GM10248 (cell line): ENCODE measurements at regions not wholly inside any gene's neighbourhood (a gene's known extent, or its start where the extent isn't known, plus 50 kb on each side); places are given as distances from the start of the nearest gene placed in this dataset.
A peak's percentile ranks its signal among the peaks of the same experiment; 100 is the strongest.

Experiments
- CTCF ChIA-PET: fragments of 300-600 bp; sonication (Branson Sonifier 250); formaldehyde crosslinking; extraction: SDS; loops from one replicate; lab custom pipeline; 2021; ENCODE audit warnings: antibody characterized with exemption; lab: Yijun Ruan, JAX
- POLR2A ChIA-PET: fragments of 350-650 bp; sonication (Branson Sonifier 250); formaldehyde crosslinking; extraction: SDS; loops from one replicate; lab custom pipeline; 2020; ENCODE audit warnings: antibody characterized with exemption; lab: Yijun Ruan, JAX
- DNase-seq: peaks from one replicate; pipeline ENCODE4 v3.0.0; 2012; ENCODE audit errors: extremely low spot score
- TF ChIP-seq, protein P1 (sequence below): IDR thresholded peaks from 2 replicates; pipeline ENCODE4 v1.5.1; 2012; ENCODE audit warnings: mild to moderate bottlenecking, low read depth; ENCODE audit errors: extremely low read depth, missing control alignments, control extremely low read depth

DNA sequence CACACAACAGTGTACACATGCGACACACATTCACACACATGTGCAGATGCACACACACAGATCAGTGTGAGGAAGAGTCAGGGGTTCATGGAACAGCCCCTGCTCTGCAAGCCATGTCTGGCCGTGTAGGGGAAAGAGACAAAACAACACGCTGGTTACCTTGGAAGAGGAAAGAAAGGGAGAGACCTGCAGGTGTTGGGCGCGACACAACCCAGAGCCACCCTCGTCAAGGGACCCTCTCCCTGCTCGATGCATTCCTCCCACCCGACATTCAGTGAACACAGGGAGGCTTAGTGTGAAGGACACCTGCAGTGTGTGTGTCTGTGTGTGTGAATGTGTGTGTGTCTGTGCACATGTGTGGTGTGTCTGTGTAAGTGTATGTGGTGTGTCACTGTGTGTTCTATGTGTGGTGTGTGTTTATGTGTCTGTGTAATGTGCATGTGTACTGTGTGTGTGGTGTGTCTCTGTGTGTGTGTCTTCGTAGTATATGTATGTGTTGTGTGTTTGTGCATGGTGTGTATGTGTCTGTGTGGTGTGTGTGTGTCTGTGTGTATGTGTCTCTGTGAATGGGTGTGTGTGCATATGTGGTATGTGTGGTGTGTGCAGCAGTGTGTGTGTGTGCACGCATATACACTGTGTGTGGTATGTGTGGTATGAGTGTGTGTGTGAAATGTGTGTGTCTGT lies 69.5 kb upstream of the PITRM1 start:
- ChIA-PET POLR2A (no interaction called here), CTCF (interaction anchor here (4.4 kb wide), 1 partner anchor 1417 kb away, joined by 33 read pairs; no protein-coding TSS in a partner anchor)
- TF ChIP-seq, protein P1, sequence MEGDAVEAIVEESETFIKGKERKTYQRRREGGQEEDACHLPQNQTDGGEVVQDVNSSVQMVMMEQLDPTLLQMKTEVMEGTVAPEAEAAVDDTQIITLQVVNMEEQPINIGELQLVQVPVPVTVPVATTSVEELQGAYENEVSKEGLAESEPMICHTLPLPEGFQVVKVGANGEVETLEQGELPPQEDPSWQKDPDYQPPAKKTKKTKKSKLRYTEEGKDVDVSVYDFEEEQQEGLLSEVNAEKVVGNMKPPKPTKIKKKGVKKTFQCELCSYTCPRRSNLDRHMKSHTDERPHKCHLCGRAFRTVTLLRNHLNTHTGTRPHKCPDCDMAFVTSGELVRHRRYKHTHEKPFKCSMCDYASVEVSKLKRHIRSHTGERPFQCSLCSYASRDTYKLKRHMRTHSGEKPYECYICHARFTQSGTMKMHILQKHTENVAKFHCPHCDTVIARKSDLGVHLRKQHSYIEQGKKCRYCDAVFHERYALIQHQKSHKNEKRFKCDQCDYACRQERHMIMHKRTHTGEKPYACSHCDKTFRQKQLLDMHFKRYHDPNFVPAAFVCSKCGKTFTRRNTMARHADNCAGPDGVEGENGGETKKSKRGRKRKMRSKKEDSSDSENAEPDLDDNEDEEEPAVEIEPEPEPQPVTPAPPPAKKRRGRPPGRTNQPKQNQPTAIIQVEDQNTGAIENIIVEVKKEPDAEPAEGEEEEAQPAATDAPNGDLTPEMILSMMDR, result no peak
- no peak for DNase-seq

DNA sequence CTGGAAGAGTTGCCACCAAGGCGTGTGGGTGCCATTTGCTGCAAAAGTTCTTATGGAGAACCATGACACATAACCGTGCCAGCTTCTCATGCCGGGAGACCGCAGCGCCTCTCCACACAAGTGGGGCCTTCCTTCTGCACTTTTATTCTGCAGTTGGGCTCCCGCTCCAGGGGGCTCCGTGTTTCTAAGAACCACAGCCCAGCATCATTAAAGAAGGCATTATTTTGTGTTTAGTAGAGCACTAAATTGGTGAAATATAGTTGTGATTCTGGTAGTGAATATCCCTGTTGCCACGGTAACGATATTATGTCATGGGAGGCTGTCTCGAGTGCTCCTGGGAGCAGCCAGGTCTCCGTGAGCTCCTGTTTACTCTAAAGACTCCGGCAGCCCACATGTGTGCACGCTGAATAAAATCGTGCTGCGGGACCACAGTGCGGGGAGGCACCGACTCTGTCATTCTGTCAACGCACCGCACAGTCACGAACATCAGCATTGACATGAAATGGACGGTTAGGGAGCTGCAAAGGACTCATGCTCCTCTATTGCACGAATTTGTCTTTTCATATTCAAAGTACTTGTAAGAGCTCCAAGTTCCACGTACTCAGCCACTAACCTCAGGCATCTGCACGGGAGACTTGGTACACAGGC lies 68.8 kb upstream of the PITRM1 start:
- TF ChIP-seq, protein P1, result no peak
- CTCF ChIA-PET, result interaction anchor here (4.4 kb wide), 1 partner anchor 1418 kb away, joined by 33 read pairs; no protein-coding TSS in a partner anchor
- no peak for DNase-seq
- POLR2A ChIA-PET, result no interaction called here

- TF ChIP-seq, protein P1, result no peak
- no peak for DNase-seq
- ChIA-PET CTCF (interaction anchor here (0.7 to 4.4 kb wide), 12 partner anchors 9 to 1542 kb away, joined by 3 to 33 read pairs (median 4); no protein-coding TSS in a partner anchor), POLR2A (no interaction called here)
These were observed 67.6 kb upstream of the PITRM1 start for GRCh38 chr10:3239920-3240894.

DNA sequence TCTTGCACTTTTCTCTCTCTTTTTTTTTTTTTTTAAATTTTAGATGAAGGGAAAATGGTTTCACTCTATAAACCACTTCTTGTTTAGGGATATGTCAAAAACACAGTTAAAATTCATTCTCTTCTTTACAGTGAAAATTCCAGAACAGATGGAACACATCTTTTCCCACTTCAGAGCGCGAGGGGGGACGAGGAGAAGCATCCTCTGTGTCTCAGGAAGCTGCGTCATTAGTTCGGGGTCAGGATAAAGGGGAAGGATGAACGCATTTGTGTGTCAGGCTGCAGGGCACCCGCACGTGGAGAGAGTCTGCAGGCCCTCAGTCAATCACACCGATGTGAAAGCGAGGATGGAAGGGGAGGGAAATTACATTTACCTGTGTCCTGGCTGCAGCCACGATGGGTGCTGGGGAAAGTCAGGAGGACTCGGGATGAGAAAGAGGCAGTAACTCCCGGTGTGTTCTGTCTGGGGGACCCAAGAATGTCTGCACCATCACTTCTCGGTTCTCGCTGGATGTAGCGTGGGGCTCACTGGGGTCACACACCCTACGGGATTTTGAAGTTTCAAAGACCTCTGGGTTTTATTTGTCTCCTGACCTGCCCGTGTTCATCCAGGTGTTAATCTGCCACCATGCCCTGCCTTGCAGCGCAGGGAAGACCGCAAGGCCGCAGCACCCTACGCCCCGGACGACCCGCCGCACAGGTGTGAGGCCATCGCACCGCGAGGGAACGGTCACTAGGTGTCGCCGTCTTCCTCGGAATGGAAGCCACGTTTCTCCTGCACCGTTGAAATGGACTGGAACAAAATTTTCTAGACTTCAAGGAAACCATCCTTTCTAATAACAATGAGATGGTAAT lies 66.7 kb upstream of the PITRM1 start:
- TF ChIP-seq, protein P1, result peak; percentile 91

DNA sequence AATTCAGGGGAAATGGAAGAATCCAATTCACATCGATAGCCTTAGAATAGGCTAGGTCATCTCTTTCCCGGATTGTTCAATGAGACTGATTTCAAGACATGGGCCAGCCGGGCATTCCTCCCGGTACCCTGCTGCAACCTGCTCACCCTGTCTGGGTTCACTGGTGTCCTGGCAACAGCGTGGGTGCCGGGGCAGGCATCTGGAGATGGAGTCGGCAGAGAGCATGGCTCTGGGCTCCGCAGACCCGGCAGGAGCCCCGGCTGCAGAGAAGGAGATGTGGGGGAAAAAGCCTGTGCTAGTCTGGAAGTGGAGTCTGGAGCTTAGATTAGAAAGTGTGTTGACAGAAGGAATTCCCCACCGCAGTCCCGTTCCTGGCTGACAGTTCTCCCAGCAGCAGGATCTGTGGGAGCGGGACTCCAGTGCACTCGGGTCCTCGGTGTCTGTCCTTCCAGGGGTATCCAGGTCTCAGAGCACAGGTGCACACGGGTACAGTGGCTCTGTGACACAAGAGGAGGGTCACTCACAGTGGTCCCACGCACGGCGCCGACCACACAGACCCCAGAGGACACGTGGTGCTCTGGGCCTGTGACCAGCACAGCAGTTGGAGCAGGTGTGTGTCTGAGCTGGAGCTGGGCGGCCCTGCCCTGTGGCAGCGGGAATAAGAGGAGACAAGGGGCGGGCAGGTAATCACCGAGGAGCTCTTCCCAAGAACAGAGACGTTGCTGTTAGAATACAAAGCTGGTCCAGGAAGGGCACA lies 65.7 kb upstream of the PITRM1 start:
- TF ChIP-seq, protein P1, result no peak

More for the DNA sequence above, 66.7 kb upstream of the PITRM1 start:
- ChIA-PET CTCF (interaction anchor here (0.7 to 4.4 kb wide), 11 partner anchors 9 to 1542 kb away, joined by 3 to 33 read pairs (median 5); no protein-coding TSS in a partner anchor), POLR2A (no interaction called here)
- DNase-seq, result peak; percentile 77

More for the DNA sequence above, 65.7 kb upstream of the PITRM1 start:
- ChIA-PET POLR2A (no interaction called here), CTCF (interaction anchor here (1.4 to 4.4 kb wide), 2 partner anchors 1421 to 1529 kb away, joined by 5 to 33 read pairs; no protein-coding TSS in a partner anchor)
- no peak for DNase-seq
